ENCODE measurements at regions not wholly inside any gene's neighbourhood (a gene's known extent, or its start where the extent isn't known, plus 50 kb on each side); places are given as distances from the start of the nearest gene placed in this dataset.

- ATAC-seq (no peak), DNase-seq (no peak)
- no peaks in the 10 kb centered on the region for H3K9me3 ChIP-seq
- no peak overlapping the region for H3K4me3 ChIP-seq
- intact Hi-C loops (cut with DNase I) = no loop called here
- TF ChIP-seq CTCF (IDR thresholded peaks at IDR 0.05) = no peak
- TF ChIP-seq POLR2A (IDR thresholded peaks at IDR 0.05) = no peak
- no peaks in the 10 kb centered on the region for H3K36me3 ChIP-seq
- no peaks in the 10 kb centered on the region for H3K4me1 ChIP-seq
- 0% methylated on average over 1 of the region's 1 CpG for WGBS (ENCODE audit: insufficient coverage, low coverage, low lambda C conversion rate, missing lambda C conversion rate)
- no peaks in the 10 kb centered on the region for H3K27me3 ChIP-seq
- H3K27ac ChIP-seq = no peak overlapping the region
These were observed 997.8 kb upstream of the CHORDC1 start for GRCh38 chr11:91220476-91221202.

GRCh38 chr11:91219535-91219934, 996.7 kb upstream of the CHORDC1 start:
- Histone ChIP-seq H3K27me3 (no peaks in the 10 kb centered on the region), H3K4me3 (no peak overlapping the region), H3K9me3 (no peaks in the 10 kb centered on the region), H3K36me3 (no peaks in the 10 kb centered on the region), H3K4me1 (no peaks in the 10 kb centered on the region), H3K27ac (no peak overlapping the region)
- ATAC-seq (no peak), DNase-seq (no peak)
- no peak for TF ChIP-seq POLR2A (IDR thresholded peaks at IDR 0.05)
- no peak for TF ChIP-seq CTCF (IDR thresholded peaks at IDR 0.05)
- WGBS (ENCODE audit: insufficient coverage, low coverage, low lambda C conversion rate, missing lambda C conversion rate) = 36% methylated on average over 1 of the region's 1 CpG
- intact Hi-C loops (cut with DNase I) = no loop called here

GRCh38 chr11:91209751-91210150, 986.9 kb upstream of the CHORDC1 start:
- no peaks in the 10 kb centered on the region for H3K4me1 ChIP-seq
- intact Hi-C loops (cut with DNase I) = no loop called here

GRCh38 chr11:91209306-91209705, 986.5 kb upstream of the CHORDC1 start:
- Histone ChIP-seq H3K4me3 (no peak overlapping the region), H3K27ac (no peak overlapping the region), H3K36me3 (no peaks in the 10 kb centered on the region), H3K9me3 (no peaks in the 10 kb centered on the region), H3K4me1 (no peaks in the 10 kb centered on the region), H3K27me3 (no peaks in the 10 kb centered on the region)
- DNase-seq (no peak), ATAC-seq (no peak)
- no peak for TF ChIP-seq CTCF (IDR thresholded peaks at IDR 0.05)
- TF ChIP-seq POLR2A (IDR thresholded peaks at IDR 0.05) = no peak
- intact Hi-C loops (cut with DNase I) = no loop called here

More at GRCh38 chr11:91209751-91210150, 986.9 kb upstream of the CHORDC1 start:
- H3K9me3 ChIP-seq = no peaks in the 10 kb centered on the region
- H3K27ac ChIP-seq = no peak overlapping the region
- ATAC-seq (no peak), DNase-seq (no peak)
- TF ChIP-seq POLR2A (IDR thresholded peaks at IDR 0.05) (no peak), CTCF (IDR thresholded peaks at IDR 0.05) (no peak)
- no peaks in the 10 kb centered on the region for H3K27me3 ChIP-seq
- no peaks in the 10 kb centered on the region for H3K36me3 ChIP-seq
- no peak overlapping the region for H3K4me3 ChIP-seq

- intact Hi-C loops (cut with DNase I) = no loop called here
- 38% methylated on average over 1 of the region's 1 CpG for WGBS (ENCODE audit: insufficient coverage, low coverage, low lambda C conversion rate, missing lambda C conversion rate)
These were observed 977.0 kb upstream of the CHORDC1 start for GRCh38 chr11:91199866-91200265.

More at GRCh38 chr11:91199866-91200265, 977.0 kb upstream of the CHORDC1 start:
- H3K4me1 ChIP-seq = no peaks in the 10 kb centered on the region
- ATAC-seq (no peak), DNase-seq (no peak)
- no peaks in the 10 kb centered on the region for H3K36me3 ChIP-seq
- TF ChIP-seq POLR2A (IDR thresholded peaks at IDR 0.05) (no peak), CTCF (IDR thresholded peaks at IDR 0.05) (no peak)
- H3K4me3 ChIP-seq = no peak overlapping the region
- no peaks in the 10 kb centered on the region for H3K27me3 ChIP-seq
- H3K27ac ChIP-seq = no peak overlapping the region
- no peaks in the 10 kb centered on the region for H3K9me3 ChIP-seq
